HG02884 (cell line): ENCODE measurements at regions not wholly inside any gene's neighbourhood (a gene's known extent, or its start where the extent isn't known, plus 50 kb on each side); places are given as distances from the start of the nearest gene placed in this dataset.

ENCODE experiments used
- ATAC-seq: cut with Tn5 transposase; IDR thresholded peaks from one replicate; pipeline ENCODE4 v1.9.1; 2021; ENCODE audit warnings: mild to moderate bottlenecking, moderate library complexity; ENCODE audit not compliant: unreplicated experiment

- no peak for ATAC-seq
Observed at GRCh38 chr4:182085051-182085480, 158.1 kb upstream of the TENM3 start.

DNA sequence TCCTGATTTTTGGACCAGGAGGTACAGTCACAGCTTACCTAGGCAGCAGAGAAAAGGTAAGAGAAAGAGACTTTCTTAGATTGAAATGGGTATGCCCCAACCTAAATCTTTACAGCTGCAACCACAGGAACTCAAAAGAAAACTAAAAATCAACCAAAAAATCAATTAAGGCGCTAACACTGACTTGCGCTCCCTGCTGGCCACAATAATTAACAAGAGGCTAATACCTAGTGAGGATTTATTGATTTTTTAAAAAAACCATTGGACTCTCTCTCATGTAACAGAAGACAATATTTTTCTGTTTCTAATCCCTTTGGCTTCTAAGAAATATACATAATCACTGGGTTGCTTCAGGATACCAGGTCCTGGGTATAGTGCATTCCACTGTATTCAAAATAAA, 153.9 kb upstream of the TENM3 start:
- ATAC-seq = no peak

GRCh38 chr4:182090186-182090585, 153.0 kb upstream of the TENM3 start:
- ATAC-seq = no peak

DNA sequence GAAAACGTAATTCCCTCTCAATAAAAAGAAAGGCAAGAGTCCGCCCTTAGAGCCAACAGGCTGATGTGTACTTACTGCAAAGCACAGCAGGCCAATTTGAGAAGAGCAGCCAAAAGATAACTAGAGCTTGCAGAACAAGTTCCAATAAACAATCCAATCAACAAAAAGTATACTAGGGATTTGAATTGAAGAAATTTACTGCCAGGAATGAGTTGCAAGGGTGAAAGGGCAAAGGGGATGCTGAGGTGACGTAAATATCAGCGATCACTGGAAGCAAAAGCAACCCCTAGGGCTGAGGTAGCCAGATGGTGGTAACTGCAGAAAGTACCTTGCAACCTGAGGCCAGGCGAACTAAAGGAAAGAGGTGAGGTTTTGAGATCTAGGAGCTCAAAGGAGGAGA, 152.1 kb upstream of the TENM3 start:
- no peak for ATAC-seq

GRCh38 chr4:182093431-182093831, 149.8 kb upstream of the TENM3 start:
- no peak for ATAC-seq

GRCh38 chr4:182093935-182094334, 149.3 kb upstream of the TENM3 start:
- ATAC-seq = no peak

GRCh38 chr4:182101618-182102017, 141.6 kb upstream of the TENM3 start:
- ATAC-seq = no peak

- no peak for ATAC-seq
Observed at GRCh38 chr4:182102576-182102975, 140.6 kb upstream of the TENM3 start.

DNA sequence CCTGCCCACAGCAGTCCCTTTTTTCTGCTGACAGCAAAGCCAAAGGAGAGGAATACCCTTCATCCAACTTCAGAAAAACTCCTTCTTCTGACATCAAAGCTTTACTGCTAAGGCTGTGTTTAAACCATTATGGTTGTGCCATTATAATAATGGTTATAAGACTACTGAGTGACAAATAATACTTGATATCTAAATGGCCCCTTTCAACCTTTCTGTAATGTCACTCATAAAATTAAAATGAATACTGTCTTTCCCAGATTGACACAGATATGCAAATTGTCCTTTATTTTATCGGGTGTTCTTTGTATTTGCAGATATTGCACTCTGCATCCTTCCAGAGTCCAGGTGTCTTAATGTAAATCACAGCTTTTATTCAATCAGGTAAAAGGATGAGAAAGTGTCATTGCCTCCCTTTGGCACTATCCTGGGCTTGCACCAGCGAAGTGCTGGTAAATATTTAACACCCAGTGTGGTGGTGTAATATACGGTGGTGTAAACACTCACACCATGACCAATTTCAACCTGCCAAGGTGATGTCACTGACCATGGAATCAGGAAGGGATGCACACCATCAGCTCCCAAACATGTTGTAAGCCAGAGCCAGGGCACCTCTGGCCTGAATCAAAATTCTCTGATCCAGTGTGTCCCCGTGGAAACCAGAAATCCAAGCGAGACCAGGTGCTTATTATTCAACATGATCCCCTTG, 139.4 kb upstream of the TENM3 start:
- ATAC-seq = no peak

- no peak for ATAC-seq
Observed at GRCh38 chr4:182105416-182105815, 137.8 kb upstream of the TENM3 start.

- ATAC-seq = no peak
Observed at GRCh38 chr4:182107931-182108330, 135.3 kb upstream of the TENM3 start.

DNA sequence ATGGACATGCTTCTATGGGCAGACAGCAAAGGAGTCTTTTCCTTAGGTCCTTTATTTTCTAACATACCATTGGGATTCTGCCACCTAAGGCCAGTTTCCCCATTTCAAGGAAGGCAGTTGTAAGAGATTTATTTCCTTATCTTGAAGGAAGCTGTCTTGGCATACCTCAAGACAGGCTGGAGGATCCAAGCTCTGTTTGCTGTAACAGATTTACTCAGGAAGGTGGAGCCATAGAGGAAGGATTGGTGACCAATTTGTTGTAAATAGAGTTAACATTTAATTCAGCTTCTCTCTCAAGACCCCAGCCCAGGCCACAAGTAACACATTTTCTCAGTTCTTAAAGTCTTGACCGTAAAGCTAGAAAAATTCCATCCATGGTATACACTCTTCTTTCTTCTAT, 131.6 kb upstream of the TENM3 start:
- ATAC-seq = no peak

GRCh38 chr4:182113779-182114178, 129.4 kb upstream of the TENM3 start:
- no peak for ATAC-seq

GRCh38 chr4:182124359-182124758, 118.8 kb upstream of the TENM3 start:
- ATAC-seq = no peak

DNA sequence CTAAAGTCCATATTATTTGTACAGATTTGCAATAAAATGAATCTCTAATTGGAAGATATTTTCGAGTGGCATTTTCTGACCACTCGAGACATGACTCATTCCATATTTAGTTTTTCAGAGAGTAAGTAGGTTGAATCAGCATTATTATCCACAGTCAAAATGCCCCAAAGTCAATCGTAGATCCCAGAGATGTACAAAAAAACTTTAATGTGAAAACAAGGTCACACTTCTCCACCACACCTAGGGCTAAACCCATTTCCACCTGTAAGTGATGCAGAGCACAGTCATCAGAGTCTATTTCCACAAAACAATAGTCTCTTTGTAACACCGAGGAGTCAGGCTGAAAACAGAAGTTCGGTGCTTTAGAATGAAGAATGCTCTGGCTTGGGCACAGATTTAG, 117.1 kb upstream of the TENM3 start:
- ATAC-seq = no peak

- ATAC-seq = no peak
Observed at GRCh38 chr4:182126603-182127002, 116.6 kb upstream of the TENM3 start.

DNA sequence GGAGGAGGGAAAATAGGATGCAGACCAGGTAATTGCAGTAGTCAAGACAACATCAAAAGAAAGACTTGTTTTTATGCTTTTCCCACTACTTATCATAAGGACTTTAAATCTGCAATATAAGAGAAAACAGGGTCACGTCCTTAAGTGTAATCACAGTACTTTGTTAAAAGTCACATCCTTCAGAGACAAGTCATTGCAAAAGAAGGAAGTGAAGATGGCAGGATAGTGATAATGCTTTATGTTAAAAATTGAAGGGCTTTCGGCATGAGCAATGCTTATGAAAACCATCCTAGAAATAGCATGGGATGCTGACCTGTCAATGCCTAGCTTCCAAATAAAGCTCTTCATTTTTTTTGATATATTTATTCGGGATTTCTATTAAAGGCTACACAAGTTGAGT, 110.2 kb upstream of the TENM3 start:
- ATAC-seq = no peak

DNA sequence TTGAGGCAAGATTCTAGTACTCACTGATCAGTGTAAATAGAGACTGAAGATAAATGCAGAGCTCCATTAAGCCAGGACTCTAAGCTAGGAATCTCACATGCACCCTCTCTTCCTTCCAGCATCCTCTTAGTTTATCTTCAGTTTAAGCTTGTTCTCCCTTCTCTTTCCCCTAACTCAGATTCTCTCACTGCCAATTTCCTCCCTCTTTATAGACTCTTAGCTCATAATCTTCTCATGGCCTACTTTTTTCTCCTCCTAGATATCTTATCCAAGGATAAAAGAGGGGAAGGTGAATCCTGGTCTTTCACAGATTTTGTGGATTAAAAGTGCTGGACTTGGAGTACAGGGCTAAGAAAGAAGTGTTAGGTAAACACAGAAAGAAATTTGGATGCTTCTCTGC, 108.9 kb upstream of the TENM3 start:
- ATAC-seq = no peak

DNA sequence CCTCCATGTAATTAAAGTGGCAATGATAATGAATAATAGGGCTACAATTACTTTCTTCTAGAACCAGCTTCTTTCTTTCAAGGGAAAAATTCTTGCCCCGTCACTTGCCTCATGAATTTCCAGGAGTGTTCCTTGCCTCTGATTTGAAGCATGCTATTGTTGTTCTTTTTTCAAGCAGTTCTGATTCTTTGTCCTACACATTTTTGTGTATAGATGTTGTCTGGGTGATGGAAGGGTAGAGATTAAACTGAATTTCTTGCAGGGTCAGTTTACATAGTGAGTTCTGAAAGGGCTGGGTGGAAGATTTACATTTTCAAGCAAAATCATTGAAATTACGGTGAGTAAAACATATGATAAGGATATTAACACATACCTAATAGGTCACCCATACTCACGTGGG, 107.0 kb upstream of the TENM3 start:
- no peak for ATAC-seq

DNA sequence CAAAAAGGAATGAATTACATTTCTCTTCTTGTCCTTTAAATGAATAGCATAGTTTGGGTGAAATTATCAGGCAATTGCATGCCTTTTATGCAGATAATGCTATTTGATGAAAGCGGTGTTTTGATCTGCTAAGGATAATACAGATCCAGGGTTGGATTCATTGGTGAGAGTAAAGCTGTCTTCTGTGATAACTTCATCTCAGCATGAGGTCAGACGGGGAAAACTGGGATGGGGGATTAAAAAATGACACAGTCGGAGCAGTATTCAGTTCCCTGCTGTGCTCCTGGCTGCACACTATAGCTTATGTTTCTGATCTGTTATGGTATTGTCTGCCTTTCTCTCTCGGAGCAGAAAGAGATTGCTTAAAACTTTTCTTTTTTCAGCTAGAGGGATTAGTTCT, 105.9 kb upstream of the TENM3 start:
- no peak for ATAC-seq

GRCh38 chr4:182139491-182139890, 103.7 kb upstream of the TENM3 start:
- ATAC-seq = no peak

- ATAC-seq = no peak
Observed at GRCh38 chr4:182140547-182140946, 102.7 kb upstream of the TENM3 start.

DNA sequence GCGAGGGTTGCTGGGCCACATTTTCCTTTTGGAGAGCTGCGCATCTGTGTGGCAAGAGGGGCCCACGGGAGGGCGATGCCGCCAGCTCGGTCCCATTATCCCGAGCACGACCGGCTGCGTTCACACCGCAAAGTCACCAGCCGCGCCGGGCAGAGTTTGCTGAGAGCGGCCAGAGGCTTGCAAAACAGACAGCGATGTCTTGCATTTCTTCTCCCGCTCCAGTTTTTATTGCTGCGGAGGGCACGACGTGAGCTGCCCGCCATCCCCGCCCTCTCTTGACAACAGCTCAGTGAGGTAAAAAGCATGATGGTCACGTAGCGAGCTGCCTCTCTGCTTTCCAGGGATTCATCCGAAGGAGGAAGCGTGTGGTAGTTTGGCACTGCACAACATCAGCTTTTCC, 102.1 kb upstream of the TENM3 start:
- no peak for ATAC-seq
